Prostate gland (tissue), 2 donors: ENCODE measurements at regions not wholly inside any gene's neighbourhood (a gene's known extent, or its start where the extent isn't known, plus 50 kb on each side); places are given as distances from the start of the nearest gene placed in this dataset.

ENCODE experiments used
- POLR2AphosphoS5 ChIP-seq: sonication (generic); formaldehyde crosslinking; IDR thresholded peaks from one replicate; pipeline ENCODE4 v1.6.1; 2017; ENCODE audit warnings: antibody characterized with exemption
- TF ChIP-seq, protein P1 (sequence below), 4 experiments: fragments of 200-600 bp in 2 of 4; fragments of 450-650 bp in 2 of 4; sonication (generic) in 2 of 4; IDR thresholded peaks; 1 replicate in 3 of 4; 2 replicates in 1 of 4; pipeline ENCODE4 v1.5.1; 2016 to 2019; ENCODE audit warnings: antibody characterized with exemption in 4 of 4, mild to moderate bottlenecking in 2 of 4, moderate library complexity in 2 of 4

DNA sequence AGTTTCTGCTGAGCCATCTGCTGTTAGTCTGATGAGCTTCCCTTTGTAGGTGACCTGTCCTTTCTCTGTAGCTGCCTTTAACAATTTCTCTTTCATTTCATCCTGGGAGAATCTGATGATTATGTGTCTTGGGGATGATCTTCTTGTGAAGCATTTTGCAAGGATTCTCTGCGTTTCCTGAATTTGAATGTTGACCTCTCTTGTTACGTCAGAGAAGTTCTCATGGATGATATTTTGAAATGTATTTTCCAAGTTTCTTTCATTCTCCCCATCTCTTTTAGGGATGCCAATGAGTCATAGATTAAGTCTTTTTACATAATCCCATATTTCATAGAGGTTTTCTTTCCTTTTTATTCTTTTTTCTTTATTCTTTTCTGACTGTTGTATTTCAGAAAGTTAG, 184.2 kb upstream of the BET1 start:
- TF ChIP-seq, protein P1, sequence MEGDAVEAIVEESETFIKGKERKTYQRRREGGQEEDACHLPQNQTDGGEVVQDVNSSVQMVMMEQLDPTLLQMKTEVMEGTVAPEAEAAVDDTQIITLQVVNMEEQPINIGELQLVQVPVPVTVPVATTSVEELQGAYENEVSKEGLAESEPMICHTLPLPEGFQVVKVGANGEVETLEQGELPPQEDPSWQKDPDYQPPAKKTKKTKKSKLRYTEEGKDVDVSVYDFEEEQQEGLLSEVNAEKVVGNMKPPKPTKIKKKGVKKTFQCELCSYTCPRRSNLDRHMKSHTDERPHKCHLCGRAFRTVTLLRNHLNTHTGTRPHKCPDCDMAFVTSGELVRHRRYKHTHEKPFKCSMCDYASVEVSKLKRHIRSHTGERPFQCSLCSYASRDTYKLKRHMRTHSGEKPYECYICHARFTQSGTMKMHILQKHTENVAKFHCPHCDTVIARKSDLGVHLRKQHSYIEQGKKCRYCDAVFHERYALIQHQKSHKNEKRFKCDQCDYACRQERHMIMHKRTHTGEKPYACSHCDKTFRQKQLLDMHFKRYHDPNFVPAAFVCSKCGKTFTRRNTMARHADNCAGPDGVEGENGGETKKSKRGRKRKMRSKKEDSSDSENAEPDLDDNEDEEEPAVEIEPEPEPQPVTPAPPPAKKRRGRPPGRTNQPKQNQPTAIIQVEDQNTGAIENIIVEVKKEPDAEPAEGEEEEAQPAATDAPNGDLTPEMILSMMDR (IDR thresholded peaks at IDR 0.05), result no peak
- no peak for TF ChIP-seq POLR2AphosphoS5
